HCT116 (cell line): ENCODE measurements at regions not wholly inside any gene's neighbourhood (a gene's known extent, or its start where the extent isn't known, plus 50 kb on each side); places are given as distances from the start of the nearest gene placed in this dataset.

Source experiments
- ATAC-seq: fragments of 200-7000 bp; cut with Tn5 transposase; 2 replicates; pipeline ENCODE4 v1.9.1; 2020; ENCODE audit warnings: mild to moderate bottlenecking, moderate library complexity
- BruUV-seq: library from RNA; stranded (reverse); fragments of 400-500 nt; replicated peaks from 2 replicates; lab custom pipeline; 2021; lab: Mats Ljungman, UMichigan
- CTCF ChIA-PET: fragments of 300-600 bp; sonication (Branson Sonifier 250); formaldehyde crosslinking; loops from one replicate; lab custom pipeline; 2021; ENCODE audit warnings: antibody characterized with exemption; lab: Charles Lee
- POLR2A ChIA-PET: fragments of 300-600, 350-600 bp; sonication (Branson Sonifier 250); formaldehyde crosslinking; loops from one replicate; lab custom pipeline; 2021; ENCODE audit warnings: antibody characterized with exemption; lab: Charles Lee
- RAD21 ChIA-PET, 2 experiments: fragments of 300-600 bp; sonication (Branson Sonifier 250); formaldehyde crosslinking; loops; one replicate each; lab custom pipeline; 2023; ENCODE audit warnings: low total read pairs in 2 of 2; ENCODE audit not compliant: uncharacterized antibody in 2 of 2, unreplicated experiment in 2 of 2, low non-redundant PET in 1 of 2; lab: Charles Lee
- DNase-seq: peaks from one replicate; pipeline ENCODE4 v3.0.0-alpha.2; 2010; ENCODE audit warnings: low read depth, low spot score
- H2AFZ ChIP-seq: fragments of 200-600 bp; shearing (Covaris generic), sonication (generic); 2 replicates; pipeline ENCODE4 v1.6.1; 2017; ENCODE audit warnings: low read depth, mixed run types, mixed read lengths, antibody characterized with exemption, low read length; ENCODE audit not compliant: poor library complexity, severe bottlenecking
- H3K27ac ChIP-seq: 2 replicates; pipeline ENCODE4 v1.5.1; 2012; ENCODE audit warnings: low read depth, low read length
- H3K27me3 ChIP-seq: fragments of 200-600 bp; sonication (generic); 2 replicates; pipeline ENCODE4 v1.6.1; 2016; ENCODE audit warnings: mixed run types, low read length, mixed read lengths; ENCODE audit not compliant: insufficient read depth
- H3K36me3 ChIP-seq, 2 experiments: fragments of 200-500 bp in 1 of 2; fragments of 200-600 bp in 1 of 2; sonication (Bioruptor generic) in 1 of 2; sonication (generic) in 1 of 2; 2 replicates each; pipeline versions ENCODE4 v1.5.1 to v1.6.1; 2014 to 2016; ENCODE audit warnings: low read length in 2 of 2, inconsistent platforms in 1 of 2, mixed read lengths in 1 of 2, mixed run types in 1 of 2; ENCODE audit not compliant: insufficient read depth in 2 of 2, control insufficient read depth in 1 of 2
- H3K4me1 ChIP-seq, 2 experiments: fragments of 200-600 bp in 1 of 2; sonication (generic) in 1 of 2; 2 replicates each; pipeline versions ENCODE4 v1.5.1 to v1.6.1; 2012 to 2017; ENCODE audit warnings: low read length in 2 of 2, inconsistent platforms in 1 of 2, mild to moderate bottlenecking in 1 of 2, mixed read lengths in 1 of 2, mixed run types in 1 of 2, moderate library complexity in 1 of 2; ENCODE audit not compliant: insufficient read depth in 2 of 2, control insufficient read depth in 1 of 2
- H3K4me2 ChIP-seq: fragments of 200-600 bp; sonication (generic); 2 replicates; pipeline ENCODE4 v1.6.1; 2017; ENCODE audit warnings: mixed run types, low read length, mixed read lengths
- H3K4me3 ChIP-seq, 2 experiments: fragments of 200-600 bp in 1 of 2; sonication (generic) in 1 of 2; replicated peaks in 1 of 2; 2 replicates each; pipeline ENCODE4 v1.5.1; 2011 to 2016; ENCODE audit warnings: low read length in 2 of 2, control low read depth in 1 of 2, low read depth in 1 of 2, mild to moderate bottlenecking in 1 of 2, mixed read lengths in 1 of 2, mixed run types in 1 of 2
- H3K79me2 ChIP-seq: fragments of 200-600 bp; sonication (generic); 2 replicates; pipeline ENCODE4 v1.6.1; 2017; ENCODE audit warnings: mild to moderate bottlenecking, mixed run types, low read length, moderate library complexity, mixed read lengths; ENCODE audit not compliant: insufficient read depth
- H3K9ac ChIP-seq: fragments of 200-600 bp; sonication (generic); 2 replicates; pipeline ENCODE4 v1.6.1; 2016; ENCODE audit warnings: low read length, mixed read lengths
- H3K9me2 ChIP-seq: fragments of 200-600 bp; sonication (generic), shearing (Covaris generic); 2 replicates; pipeline ENCODE4 v1.6.1; 2017; ENCODE audit warnings: mixed run types, mild to moderate bottlenecking, moderate library complexity; ENCODE audit not compliant: insufficient read depth
- H3K9me3 ChIP-seq, 2 experiments: fragments of 200-500 bp in 1 of 2; fragments of 200-600 bp in 1 of 2; sonication (Bioruptor generic) in 1 of 2; sonication (generic) in 1 of 2; 2 replicates each; pipeline ENCODE4 v1.6.1; 2014 to 2017; ENCODE audit warnings: low read length in 2 of 2, mixed read lengths in 2 of 2, inconsistent platforms in 1 of 2, low read depth in 1 of 2, mild to moderate bottlenecking in 1 of 2, mixed run types in 1 of 2, moderate library complexity in 1 of 2; ENCODE audit not compliant: control insufficient read depth in 1 of 2, insufficient read depth in 1 of 2
- H4K20me1 ChIP-seq: fragments of 200-600 bp; sonication (generic), shearing (Covaris generic); 2 replicates; pipeline ENCODE4 v1.6.1; 2017; ENCODE audit warnings: mixed run types, mild to moderate bottlenecking, moderate library complexity; ENCODE audit not compliant: insufficient read depth
- ATF3 ChIP-seq: IDR thresholded peaks from 2 replicates; pipeline ENCODE4 v1.6.1; 2012
- CBX3 ChIP-seq: IDR thresholded peaks from 2 replicates; pipeline ENCODE4 v1.6.1; 2012; ENCODE audit warnings: low read depth
- EZH2 ChIP-seq: fragments of 200-600 bp; sonication (generic); IDR thresholded peaks from 2 replicates; pipeline ENCODE4 v1.6.1; 2017; ENCODE audit warnings: antibody characterized with exemption, mixed run types
- FOSL1 ChIP-seq: IDR thresholded peaks from 2 replicates; pipeline ENCODE4 v1.6.1; 2012; ENCODE audit warnings: low read depth
- JUND ChIP-seq: IDR thresholded peaks from 2 replicates; pipeline ENCODE4 v1.6.1; 2012
- MAX ChIP-seq: IDR thresholded peaks from 2 replicates; pipeline ENCODE4 v1.6.1; 2012
- POLR2A ChIP-seq: IDR thresholded peaks from 2 replicates; pipeline ENCODE4 v1.7.0; 2011; ENCODE audit warnings: borderline replicate concordance; ENCODE audit not compliant: insufficient read depth, insufficient read length; ENCODE audit errors: extremely low read depth
- POLR2AphosphoS5 ChIP-seq: IDR thresholded peaks from 2 replicates; pipeline ENCODE4 v1.6.1; 2011; ENCODE audit warnings: mild to moderate bottlenecking, low read depth, low read length, moderate library complexity
- RAD21 ChIP-seq: IDR thresholded peaks from 2 replicates; pipeline ENCODE4 v1.6.1; 2012; ENCODE audit warnings: low read depth, mild to moderate bottlenecking
- SP1 ChIP-seq: IDR thresholded peaks from 2 replicates; pipeline ENCODE4 v1.6.1; 2012; ENCODE audit warnings: low read depth
- SRF ChIP-seq: IDR thresholded peaks from 2 replicates; pipeline ENCODE4 v1.6.1; 2012; ENCODE audit warnings: low read depth
- YY1 ChIP-seq: IDR thresholded peaks from 2 replicates; pipeline ENCODE4 v1.6.1; 2011; ENCODE audit warnings: low read length, low read depth, moderate library complexity, mild to moderate bottlenecking; ENCODE audit not compliant: insufficient replicate concordance; ENCODE audit errors: extremely low read depth
- ZBTB33 ChIP-seq: IDR thresholded peaks from 2 replicates; pipeline ENCODE4 v1.6.1; 2011; ENCODE audit warnings: mild to moderate bottlenecking, low read length, moderate library complexity; ENCODE audit not compliant: insufficient replicate concordance; ENCODE audit errors: extremely low read depth
- ZFX ChIP-seq: fragments of 450-650 bp; IDR thresholded peaks from 2 replicates; pipeline ENCODE4 v1.6.1; 2017
- ZNF274 ChIP-seq: fragments of 200-500 bp; sonication (Bioruptor generic); IDR thresholded peaks from 2 replicates; pipeline ENCODE4 v1.6.1; 2014; ENCODE audit warnings: mild to moderate bottlenecking, low read depth, low read length, inconsistent platforms
- intact Hi-C: fragments of 100-400 bp; cut with micrococcal nuclease; formaldehyde crosslinking; loops from 2 replicates; pipeline ENCODE4 v1.10.0; 2022

DNA sequence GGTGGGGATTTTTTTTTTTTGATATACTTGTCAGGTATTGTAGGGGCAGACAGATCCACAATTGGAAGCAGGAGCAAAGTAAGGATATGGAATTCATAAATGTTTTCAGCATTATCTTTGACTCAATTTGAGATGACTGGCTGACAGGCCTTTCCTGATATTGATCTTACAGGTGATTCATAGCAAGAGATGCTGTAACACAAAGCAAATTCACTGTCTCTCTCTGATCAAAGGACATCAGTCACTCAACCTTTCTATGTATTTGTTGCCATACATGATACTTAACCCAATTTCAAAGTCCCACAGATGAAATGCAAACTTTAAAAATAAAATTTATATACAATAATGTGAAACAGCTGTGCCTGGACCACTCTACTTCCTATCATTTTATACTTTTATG, 1506.9 kb downstream of the AACS start:
- ChIA-PET CTCF (no interaction called here), RAD21 (no interaction called here)
- Histone ChIP-seq H3K36me3 (no peaks in the 10 kb centered on the region), H4K20me1 (no peaks in the 10 kb centered on the region), H3K27me3 (no peaks in the 10 kb centered on the region), H3K9ac (no peak overlapping the region), H3K4me3 (no peak overlapping the region), H3K4me2 (no peak overlapping the region), H2AFZ (no peak overlapping the region), H3K79me2 (no peaks in the 10 kb centered on the region), H3K9me3 (peaks cover 0 to 3% of the 10 kb centered on the region in 2 experiments; a peak in 3 of 4 replicates)
- DNase-seq (no peak), ATAC-seq (no peak)
- BruUV-seq: no TSS peak
- intact Hi-C loops: no loop called here
- TF ChIP-seq ATF3 (no peak), POLR2AphosphoS5 (no peak), SRF (no peak), ZBTB33 (no peak), RAD21 (no peak), CBX3 (no peak), SP1 (no peak), ZNF274 (no peak), JUND (no peak), YY1 (no peak), MAX (no peak), POLR2A (no peak), ZFX (no peak), FOSL1 (no peak), EZH2 (no peak)
- TF ChIP-seq, all 23 proteins: peak for 0
- Histone ChIP-seq H3K4me1 (no peaks in the 10 kb centered on the region), H3K27ac (no peak overlapping the region), H3K9me2 (no peaks in the 10 kb centered on the region)
- POLR2A ChIA-PET: no interaction called here
